ENCODE measurements at regions not wholly inside any gene's neighbourhood (a gene's known extent, or its start where the extent isn't known, plus 50 kb on each side); places are given as distances from the start of the nearest gene placed in this dataset.

DNA sequence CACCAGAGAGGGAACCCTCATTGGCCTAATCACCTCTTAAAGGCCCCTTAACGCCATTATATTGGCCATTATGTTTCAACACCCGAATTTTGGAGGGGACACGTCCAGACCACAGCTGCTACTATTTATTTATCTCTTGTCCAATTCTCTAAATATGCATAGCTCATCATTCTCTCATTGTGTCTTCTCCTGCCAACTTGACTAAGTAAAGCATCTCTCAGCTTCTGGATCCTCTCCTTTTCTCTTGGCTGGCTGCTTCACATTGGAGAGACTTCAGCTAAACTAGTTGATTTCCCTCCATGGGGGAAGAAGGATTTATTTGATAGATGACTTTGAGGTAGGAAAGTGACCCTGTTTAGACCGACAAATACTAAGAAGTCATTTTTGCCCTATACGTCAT lies 120.4 kb upstream of the KRR1 start:
- TF ChIP-seq POLR2A (IDR thresholded peaks at IDR 0.05; ENCODE audit: low read length) (no peak), GATA1 (IDR thresholded peaks at IDR 0.05; ENCODE audit: low read depth, low read length) (no peak)
